HFF-Myc (cell line): ENCODE measurements at regions not wholly inside any gene's neighbourhood (a gene's known extent, or its start where the extent isn't known, plus 50 kb on each side); places are given as distances from the start of the nearest gene placed in this dataset.

Experiments used
- DNase-seq: peaks from one replicate; pipeline ENCODE4 v3.0.0-alpha.2; 2011; ENCODE audit warnings: low read depth; ENCODE audit errors: extremely low read depth
- H3K4me3 ChIP-seq: replicated peaks from 2 replicates; pipeline ENCODE4 v1.5.1; 2011; ENCODE audit warnings: low read depth, mild to moderate bottlenecking, control low read depth, low read length
- TF ChIP-seq, protein P1 (sequence below): IDR thresholded peaks from 2 replicates; pipeline ENCODE4 v1.5.1; 2012; ENCODE audit warnings: mild to moderate bottlenecking, low read depth, low read length, control low read depth; ENCODE audit errors: missing control alignments

DNA sequence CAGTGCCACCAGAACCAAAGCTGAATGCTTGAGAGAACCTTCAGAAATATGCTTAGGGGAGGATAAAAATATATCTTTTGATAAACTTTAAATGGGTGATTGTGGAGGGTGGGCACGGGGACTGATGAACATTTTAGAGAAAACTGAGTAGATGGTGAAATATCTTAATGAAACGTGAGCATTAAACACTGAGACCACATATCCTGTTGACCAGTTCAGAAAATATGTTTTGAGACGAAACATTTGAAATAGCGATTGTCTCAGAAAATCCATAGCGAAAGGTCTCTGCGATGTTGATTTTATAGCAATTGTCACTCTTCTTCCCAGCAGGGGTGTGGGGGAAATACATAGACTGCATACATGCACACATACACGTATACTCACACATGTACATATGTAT is 231.0 kb downstream of the ESM1 start:
- no peak overlapping the region for H3K4me3 ChIP-seq
- TF ChIP-seq, protein P1, sequence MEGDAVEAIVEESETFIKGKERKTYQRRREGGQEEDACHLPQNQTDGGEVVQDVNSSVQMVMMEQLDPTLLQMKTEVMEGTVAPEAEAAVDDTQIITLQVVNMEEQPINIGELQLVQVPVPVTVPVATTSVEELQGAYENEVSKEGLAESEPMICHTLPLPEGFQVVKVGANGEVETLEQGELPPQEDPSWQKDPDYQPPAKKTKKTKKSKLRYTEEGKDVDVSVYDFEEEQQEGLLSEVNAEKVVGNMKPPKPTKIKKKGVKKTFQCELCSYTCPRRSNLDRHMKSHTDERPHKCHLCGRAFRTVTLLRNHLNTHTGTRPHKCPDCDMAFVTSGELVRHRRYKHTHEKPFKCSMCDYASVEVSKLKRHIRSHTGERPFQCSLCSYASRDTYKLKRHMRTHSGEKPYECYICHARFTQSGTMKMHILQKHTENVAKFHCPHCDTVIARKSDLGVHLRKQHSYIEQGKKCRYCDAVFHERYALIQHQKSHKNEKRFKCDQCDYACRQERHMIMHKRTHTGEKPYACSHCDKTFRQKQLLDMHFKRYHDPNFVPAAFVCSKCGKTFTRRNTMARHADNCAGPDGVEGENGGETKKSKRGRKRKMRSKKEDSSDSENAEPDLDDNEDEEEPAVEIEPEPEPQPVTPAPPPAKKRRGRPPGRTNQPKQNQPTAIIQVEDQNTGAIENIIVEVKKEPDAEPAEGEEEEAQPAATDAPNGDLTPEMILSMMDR: no peak
- DNase-seq: no peak

DNA sequence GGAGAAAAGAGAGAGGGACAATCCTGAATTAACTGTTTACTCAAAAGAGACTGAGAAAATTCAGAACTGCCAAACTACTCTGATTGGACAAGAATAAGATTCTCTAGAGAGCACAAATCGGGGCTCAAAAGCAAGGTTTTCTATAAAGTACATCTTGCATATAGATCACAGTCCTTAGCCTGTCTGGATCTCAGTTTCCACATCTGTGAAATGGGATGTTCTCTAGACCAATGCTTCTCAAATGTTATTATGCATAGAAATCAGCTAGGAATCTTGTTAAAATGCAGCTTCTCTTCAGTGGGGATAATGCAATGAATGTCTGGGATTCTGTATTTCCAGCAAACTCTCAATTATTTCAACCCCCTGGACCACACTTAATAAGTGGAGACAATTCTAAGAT is 231.6 kb downstream of the ESM1 start:
- DNase-seq: no peak
- H3K4me3 ChIP-seq: no peak overlapping the region
- TF ChIP-seq, protein P1: no peak

DNA sequence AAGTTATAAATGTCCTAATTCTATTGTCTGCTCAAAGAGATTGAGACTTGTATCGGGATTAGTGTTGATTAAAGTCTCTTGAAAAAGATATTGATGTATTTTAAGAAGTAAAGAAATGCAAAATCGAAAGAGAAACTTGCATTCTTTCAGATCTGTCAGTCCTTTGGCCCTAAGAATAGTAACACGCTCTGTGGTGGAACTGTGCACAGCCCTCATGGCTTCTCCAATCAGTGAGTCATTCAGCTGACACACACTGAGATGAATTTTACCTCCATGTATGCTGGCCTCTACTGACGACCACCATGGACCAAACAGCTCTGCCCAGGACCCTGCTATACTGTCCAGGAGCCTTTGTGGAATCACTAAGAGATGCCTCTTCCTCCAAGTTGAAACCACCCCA is 232.4 kb downstream of the ESM1 start:
- H3K4me3 ChIP-seq: no peak overlapping the region
- TF ChIP-seq, protein P1: no peak
- DNase-seq: no peak

DNA sequence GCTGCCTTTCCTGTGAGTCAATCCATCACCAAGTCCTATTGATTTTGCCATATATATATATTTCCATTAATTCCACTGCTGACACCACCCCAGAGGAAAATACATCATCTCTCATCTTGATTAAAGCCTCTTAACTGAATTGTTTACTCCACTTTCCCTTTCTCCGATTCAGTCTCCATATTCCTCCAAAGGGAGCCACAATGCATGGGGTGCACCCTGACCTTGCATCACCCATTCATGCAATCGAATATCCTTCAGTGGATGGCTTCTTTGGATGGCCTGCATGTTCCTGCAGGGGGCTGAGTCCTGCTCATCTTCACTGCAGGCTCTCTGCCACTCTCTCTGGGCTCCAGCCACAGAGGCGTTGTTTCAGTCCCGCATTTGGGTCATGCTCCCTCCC is 231.0 kb downstream of the SNX18 start:
- DNase-seq: no peak
- H3K4me3 ChIP-seq: no peak overlapping the region
- TF ChIP-seq, protein P1: no peak

DNA sequence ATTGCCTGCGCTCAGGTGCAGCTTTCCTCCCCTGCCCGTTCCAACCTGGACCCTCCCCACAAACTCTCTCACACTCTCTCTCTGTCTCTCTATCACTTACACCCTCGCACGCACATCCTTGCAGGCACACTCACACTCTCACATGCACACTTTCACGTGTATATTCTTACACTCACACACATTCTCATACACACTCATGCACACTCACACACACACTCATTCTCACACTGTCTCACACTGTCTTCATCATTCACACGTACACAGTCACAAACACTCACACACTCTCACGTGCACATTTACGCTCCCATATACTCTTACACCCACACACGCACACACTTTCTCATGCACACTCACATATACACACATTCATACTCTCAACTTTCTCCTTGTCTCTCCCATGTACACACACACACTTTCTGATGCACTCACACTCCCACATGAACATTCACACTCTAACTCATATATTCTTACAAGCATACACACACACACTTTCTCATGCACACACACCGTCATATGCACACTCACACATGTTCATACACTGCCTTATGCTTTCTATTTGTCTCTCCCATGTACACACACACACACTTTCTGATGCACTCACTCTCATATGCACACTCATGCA is 229.3 kb downstream of the SNX18 start:
- DNase-seq: no peak
- no peak overlapping the region for H3K4me3 ChIP-seq
- TF ChIP-seq, protein P1: no peak

DNA sequence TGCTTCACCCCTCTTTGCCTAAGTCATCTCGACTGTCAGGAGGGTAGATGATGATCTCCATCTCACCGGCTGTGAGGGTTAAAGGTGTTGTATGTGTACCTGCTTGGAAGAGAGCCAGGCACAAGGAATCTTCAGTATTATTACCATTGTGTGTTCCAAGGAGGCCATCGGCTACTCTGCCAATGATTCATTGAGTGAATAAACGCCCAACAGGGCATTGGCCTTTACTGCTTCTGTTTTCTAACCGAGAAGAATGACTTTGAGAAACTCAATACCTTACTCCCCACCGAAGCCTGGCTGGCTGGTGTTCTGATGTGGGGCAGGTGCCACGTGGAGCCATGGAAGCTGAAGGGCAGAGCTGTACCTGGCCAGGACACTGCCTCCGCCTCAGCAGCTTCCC is 228.8 kb downstream of the SNX18 start:
- TF ChIP-seq, protein P1: no peak
- no peak overlapping the region for H3K4me3 ChIP-seq
- DNase-seq: no peak

DNA sequence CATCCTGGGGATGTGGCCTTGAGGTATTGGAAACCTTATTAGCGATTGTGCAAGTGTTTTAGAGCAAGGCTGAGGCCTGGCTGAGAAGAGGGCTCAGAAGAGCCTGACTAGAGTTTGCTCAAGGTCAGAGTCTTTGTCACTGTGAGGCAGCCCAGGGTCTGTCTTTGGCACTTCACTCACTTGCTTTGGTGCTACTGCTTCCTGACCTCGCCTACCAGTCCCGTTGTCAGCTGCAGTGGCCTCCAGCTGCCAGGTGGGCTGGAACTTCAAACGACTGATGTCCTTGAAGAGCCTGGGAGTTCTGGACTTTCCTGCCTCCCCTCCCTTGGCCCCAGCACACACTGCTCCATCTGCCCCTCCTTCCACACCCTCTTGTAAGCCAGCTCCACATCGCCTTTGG is 228.0 kb downstream of the SNX18 start:
- TF ChIP-seq, protein P1: no peak
- no peak for DNase-seq
- no peak overlapping the region for H3K4me3 ChIP-seq
